HG02759 (cell line): ENCODE measurements at regions not wholly inside any gene's neighbourhood (a gene's known extent, or its start where the extent isn't known, plus 50 kb on each side); places are given as distances from the start of the nearest gene placed in this dataset.

Experiments used
- ATAC-seq: cut with Tn5 transposase; IDR thresholded peaks from one replicate; pipeline ENCODE4 v1.9.1; 2021; ENCODE audit warnings: mild to moderate bottlenecking, moderate library complexity; ENCODE audit not compliant: unreplicated experiment

- no peak for ATAC-seq
Observed at GRCh38 chr2:157935378-157935906, 59.3 kb upstream of the ACVR1 start.

- no peak for ATAC-seq
Observed at GRCh38 chr2:157934684-157935377, 58.7 kb upstream of the ACVR1 start.

DNA sequence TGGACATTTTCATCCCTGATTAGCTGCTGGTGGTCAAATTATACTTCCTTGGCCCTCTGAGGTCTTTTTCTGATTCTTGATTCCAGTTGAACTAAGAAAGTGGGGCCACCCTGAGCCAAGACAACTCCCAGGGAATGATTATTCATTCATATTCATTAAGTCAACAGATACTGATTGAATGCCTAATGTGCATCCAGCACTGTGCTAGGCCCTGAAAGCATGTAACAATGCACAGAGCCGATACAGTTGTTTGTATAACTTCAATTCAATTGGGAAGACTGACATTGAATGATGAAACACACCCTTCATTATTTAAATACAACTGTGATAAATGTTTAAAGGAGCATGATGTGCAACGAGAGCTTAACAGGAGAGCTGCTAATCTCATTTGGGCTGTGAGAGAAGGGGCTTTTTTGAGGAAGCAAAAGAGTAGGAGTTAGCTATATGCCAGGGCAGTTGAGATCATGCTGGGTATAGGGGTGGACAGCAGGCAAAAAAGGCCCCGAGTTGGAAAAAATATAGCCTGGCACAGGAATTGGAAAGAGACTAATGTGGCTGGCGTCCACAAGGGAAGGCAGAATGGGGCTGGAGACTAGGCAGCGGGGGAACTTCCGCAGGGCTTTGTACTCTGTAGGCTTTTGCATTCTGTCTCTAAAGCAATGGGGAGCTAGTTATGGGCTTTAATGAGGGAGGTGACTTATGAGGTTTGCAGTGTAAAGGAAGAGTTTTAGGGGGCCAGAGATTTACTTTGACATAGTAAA, 57.2 kb upstream of the ACVR1 start:
- no peak for ATAC-seq

DNA sequence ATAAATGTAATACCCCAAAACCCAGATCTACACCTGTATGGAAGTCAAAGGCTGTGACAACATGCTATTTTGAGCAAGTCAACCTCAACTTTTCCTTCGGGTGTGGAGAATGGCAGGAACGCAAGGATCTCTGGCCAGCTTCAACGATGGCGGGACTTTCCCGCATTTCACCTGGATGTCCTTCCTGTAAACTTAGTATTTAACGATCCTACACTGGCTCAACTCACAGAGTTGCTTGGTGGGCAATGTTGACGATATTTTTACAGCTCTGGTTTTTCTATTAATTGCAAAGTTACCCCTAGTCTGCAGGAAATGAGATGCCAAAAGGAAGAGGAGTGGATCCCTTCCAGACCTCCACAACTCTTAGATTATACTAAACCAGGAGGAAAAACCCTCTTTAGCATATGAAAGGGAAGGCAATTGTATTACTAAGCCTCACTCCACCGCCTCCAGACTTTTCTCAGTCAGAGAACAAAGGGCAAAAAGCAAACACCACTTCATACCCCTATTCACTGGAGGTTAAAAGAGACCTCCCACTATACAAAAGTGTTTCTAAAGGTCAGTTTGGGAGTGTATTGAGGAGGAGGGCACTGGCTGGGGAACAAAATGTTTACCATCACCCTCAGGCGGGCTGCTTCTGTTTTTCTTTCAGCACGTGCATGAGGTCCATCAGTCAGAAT, 56.5 kb upstream of the ACVR1 start:
- no peak for ATAC-seq

DNA sequence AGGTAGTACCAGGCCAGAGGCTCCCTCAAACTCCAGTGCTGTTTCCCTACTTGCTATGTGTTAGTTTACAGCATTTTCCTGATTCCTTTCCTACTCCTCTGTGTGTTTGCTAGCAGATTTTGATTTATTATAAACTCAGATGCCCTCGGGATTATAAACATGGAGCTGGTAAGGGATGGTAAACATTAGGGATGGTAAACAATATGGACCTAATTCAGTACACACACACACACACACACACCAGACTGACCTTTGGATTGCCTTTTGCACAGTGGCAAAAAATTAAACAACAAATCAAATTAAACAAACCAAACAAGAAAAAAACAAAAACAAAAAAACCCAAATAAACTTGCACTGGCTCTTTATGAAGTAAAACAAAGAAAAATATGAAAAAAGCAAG, 55.4 kb upstream of the ACVR1 start:
- ATAC-seq = no peak

DNA sequence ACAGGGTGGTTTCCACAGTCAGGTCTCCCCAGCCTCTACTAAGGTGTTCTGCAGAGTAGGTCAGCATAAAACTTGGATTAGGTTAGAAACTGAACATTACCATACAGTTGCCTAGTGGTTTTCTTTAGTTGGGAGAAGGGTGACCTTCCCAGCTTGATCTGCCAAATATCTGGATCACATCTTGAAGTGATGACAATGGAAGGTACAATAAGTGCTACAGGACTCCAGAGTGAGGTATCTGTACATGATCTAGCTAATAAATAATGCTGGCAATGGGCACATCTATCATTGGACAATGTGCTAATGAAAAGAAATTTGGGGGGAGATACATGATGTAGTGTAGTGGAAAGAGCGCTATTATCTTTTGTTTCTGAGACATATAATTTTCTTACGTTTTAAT, 54.6 kb upstream of the ACVR1 start:
- ATAC-seq = no peak

- no peak for ATAC-seq
Observed at GRCh38 chr2:157929871-157930667, 53.9 kb upstream of the ACVR1 start.

GRCh38 chr2:157928372-157928771, 52.2 kb upstream of the ACVR1 start:
- ATAC-seq = no peak

GRCh38 chr2:157927155-157927554, 51.0 kb upstream of the ACVR1 start:
- no peak for ATAC-seq
